T-helper 2 cell treated with Interferon-gamma antibody and Interleukin-4, amounts not matched to agents 5 μg/mL and 100 μg/mL, for 36 hours (primary cell): ENCODE measurements at regions not wholly inside any gene's neighbourhood (a gene's known extent, or its start where the extent isn't known, plus 50 kb on each side); places are given as distances from the start of the nearest gene placed in this dataset.

Source experiments
- DNase-seq: peaks from one replicate; pipeline ENCODE4 v3.0.0; 2021; ENCODE audit warnings: low spot score
- H3K27ac Mint-ChIP-seq: one replicate; pipeline ENCODE4 v1.8.0; 2021; ENCODE audit warnings: mild to moderate bottlenecking, mixed read lengths
- H3K27me3 Mint-ChIP-seq: one replicate; pipeline ENCODE4 v1.8.0; 2021; ENCODE audit warnings: low read depth, mixed read lengths
- H3K36me3 Mint-ChIP-seq: one replicate; pipeline ENCODE4 v1.8.0; 2021; ENCODE audit warnings: low read depth, mixed read lengths
- H3K4me1 Mint-ChIP-seq: one replicate; pipeline ENCODE4 v1.8.0; 2021; ENCODE audit warnings: low read depth, mixed read lengths
- H3K4me3 Mint-ChIP-seq: one replicate; pipeline ENCODE4 v1.8.0; 2022; ENCODE audit warnings: mild to moderate bottlenecking, moderate library complexity, mixed read lengths
- H3K9me3 Mint-ChIP-seq: one replicate; pipeline ENCODE4 v1.8.0; 2021; ENCODE audit warnings: mixed read lengths

DNA sequence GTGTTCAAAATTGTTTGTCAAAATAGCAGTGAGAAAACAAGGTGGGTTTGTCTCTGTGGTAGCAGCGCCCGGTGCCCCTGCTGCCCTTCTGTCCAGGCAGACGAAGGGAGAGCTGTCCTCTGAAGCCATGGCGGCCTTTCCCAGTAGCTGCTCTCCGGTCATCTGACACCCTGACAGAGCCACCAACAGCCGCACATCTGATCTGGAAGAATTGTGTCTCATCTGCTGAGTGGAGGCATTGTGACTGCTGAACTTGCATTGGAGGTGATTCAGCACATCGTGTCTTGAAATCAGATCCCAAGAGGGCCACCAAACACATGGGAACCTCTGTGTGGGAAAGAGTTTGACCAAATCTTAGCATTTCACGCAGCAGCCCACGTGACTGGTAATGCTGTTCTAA, 337.6 kb upstream of the IRX1 start:
- Mint-ChIP-seq H3K4me3 (no peak overlapping the region), H3K36me3 (no peaks in the 10 kb centered on the region), H3K9me3 (peaks cover 17% of the 10 kb centered on the region), H3K27ac (no peak overlapping the region), H3K4me1 (no peaks in the 10 kb centered on the region), H3K27me3 (no peaks in the 10 kb centered on the region)
- DNase-seq = no peak

DNA sequence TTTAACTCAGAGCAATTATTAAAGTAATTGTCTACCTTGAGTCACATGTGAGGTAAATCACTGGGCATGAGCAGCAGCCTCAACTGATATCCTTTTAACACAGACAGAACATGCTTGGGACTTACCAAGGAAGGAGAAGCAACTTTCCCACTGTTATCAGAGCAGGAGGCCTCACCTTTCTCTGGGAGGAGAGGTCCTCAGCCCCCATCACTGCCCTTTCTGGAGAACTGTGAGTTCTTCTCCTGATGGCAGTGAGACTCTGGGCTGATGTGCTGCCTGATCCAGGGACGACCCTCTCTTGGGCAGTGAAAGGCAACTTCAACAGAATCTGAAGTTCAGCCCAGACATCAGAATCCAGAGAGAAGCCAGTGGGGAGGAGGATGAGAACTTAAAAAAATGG, 343.4 kb upstream of the IRX1 start:
- DNase-seq = no peak
- Mint-ChIP-seq H3K36me3 (no peaks in the 10 kb centered on the region), H3K4me3 (no peak overlapping the region), H3K9me3 (peaks cover 15% of the 10 kb centered on the region), H3K4me1 (no peaks in the 10 kb centered on the region), H3K27ac (no peak overlapping the region), H3K27me3 (no peaks in the 10 kb centered on the region)

DNA sequence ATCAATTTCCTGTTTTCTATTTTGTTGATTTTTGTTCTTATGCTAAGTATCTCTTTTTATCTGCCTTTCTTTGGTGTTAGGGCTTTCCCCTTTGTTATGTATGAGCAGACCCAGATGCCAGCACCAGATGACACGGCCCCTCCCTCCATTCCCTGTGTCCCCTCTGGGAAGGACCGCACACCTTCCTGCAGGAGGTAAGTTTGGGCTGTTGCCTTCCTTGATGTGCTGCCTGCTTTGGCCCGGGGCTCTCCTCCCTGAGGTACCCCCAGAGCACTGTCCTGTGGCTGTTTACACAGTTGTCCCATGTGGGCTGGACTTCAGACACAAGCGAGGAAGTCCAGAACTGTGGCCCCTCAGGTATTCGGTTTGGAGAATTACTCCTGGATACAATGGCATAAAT, 343.8 kb upstream of the IRX1 start:
- Mint-ChIP-seq H3K27ac (no peak overlapping the region), H3K36me3 (no peaks in the 10 kb centered on the region), H3K9me3 (peaks cover 15% of the 10 kb centered on the region), H3K4me3 (no peak overlapping the region), H3K4me1 (no peaks in the 10 kb centered on the region), H3K27me3 (no peaks in the 10 kb centered on the region)
- no peak for DNase-seq

DNA sequence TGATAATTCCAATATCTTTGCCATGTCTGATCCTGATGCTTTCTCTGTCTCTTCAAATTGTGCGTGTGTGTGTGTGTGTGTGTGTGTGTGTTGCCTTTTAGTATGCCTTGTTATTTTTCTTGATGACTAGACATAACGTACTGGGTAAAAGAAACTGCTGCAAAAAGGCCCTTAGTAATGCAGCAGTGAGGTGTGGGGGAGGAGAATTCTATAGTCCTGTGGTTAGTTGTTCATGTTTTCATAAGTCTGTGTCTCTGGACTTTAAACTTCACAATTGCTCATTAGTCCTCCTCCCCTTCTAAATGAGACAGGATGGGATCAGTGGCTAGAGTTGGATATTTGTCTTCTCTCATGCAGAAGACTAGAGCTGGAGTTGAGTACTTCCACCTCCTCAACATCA, 346.2 kb upstream of the IRX1 start:
- Mint-ChIP-seq H3K27me3 (no peaks in the 10 kb centered on the region), H3K36me3 (no peaks in the 10 kb centered on the region), H3K27ac (no peak overlapping the region), H3K4me3 (no peak overlapping the region), H3K4me1 (no peaks in the 10 kb centered on the region), H3K9me3 (peaks cover 16% of the 10 kb centered on the region)
- DNase-seq = no peak

DNA sequence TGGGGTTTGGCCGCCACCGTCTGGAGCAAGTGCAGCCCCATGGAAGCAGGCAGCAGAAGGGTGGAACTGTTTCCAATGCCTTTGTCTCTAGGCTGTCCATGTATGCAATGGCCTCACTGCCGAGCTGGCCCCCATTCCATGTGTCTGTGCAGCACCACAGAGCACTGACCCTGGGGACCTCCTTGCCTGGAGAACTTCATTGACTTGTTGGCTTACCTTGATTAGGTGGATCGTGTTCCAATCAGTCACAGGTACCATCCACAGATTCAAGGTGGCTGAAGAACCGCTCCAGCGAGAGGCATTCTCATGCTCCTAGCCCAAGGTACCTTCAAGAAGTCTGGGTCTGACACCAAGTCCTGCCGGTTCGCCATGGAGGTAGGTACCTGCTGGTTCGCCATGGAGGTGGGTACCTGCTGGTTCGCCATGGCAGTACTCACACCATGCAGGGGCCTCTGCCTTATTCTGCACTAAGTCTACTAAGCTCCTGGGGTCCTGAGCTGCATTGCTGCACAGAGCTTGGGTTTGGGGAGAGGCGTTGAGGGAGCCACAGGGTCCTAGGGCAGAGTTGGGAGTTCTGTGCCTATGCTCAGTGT, 358.3 kb upstream of the IRX1 start:
- peaks cover 27% of the 10 kb centered on the region for H3K9me3 Mint-ChIP-seq
- H3K36me3 Mint-ChIP-seq = no peaks in the 10 kb centered on the region
- H3K27me3 Mint-ChIP-seq = no peaks in the 10 kb centered on the region
- no peak overlapping the region for H3K4me3 Mint-ChIP-seq
- H3K4me1 Mint-ChIP-seq = no peaks in the 10 kb centered on the region
- no peak for DNase-seq
- no peak overlapping the region for H3K27ac Mint-ChIP-seq

DNA sequence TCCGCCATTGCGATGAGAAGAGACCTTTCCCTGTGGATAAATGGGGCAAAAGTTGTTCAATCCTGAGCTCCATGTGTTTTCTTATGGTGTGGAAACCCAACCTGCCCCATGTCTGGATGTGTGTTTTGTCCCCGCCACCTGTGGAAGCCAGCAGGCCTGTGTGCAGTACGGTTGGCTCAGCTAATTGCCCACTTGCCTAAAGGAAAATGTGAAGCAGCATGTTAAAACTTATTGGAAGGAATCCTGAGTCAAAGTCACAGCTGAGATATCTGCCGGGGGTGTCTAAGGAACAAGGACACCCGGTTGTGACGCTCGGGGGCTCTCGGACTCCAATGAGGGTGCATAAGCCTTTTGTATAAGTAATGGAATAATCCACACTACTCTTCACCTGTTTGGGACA, 361.1 kb upstream of the IRX1 start:
- peaks cover 22% of the 10 kb centered on the region for H3K9me3 Mint-ChIP-seq
- no peak overlapping the region for H3K27ac Mint-ChIP-seq
- no peak overlapping the region for H3K4me3 Mint-ChIP-seq

GRCh38 chr5:3230941-3231340, 364.7 kb upstream of the IRX1 start:
- no peak for DNase-seq
- peaks cover 24% of the 10 kb centered on the region for H3K9me3 Mint-ChIP-seq
- no peaks in the 10 kb centered on the region for H3K36me3 Mint-ChIP-seq
- H3K4me3 Mint-ChIP-seq = no peak overlapping the region
- H3K27me3 Mint-ChIP-seq = no peaks in the 10 kb centered on the region
- no peaks in the 10 kb centered on the region for H3K4me1 Mint-ChIP-seq
- H3K27ac Mint-ChIP-seq = no peak overlapping the region

More for the DNA sequence above, 361.1 kb upstream of the IRX1 start:
- Mint-ChIP-seq H3K4me1 (no peaks in the 10 kb centered on the region), H3K36me3 (no peaks in the 10 kb centered on the region), H3K27me3 (no peaks in the 10 kb centered on the region)
- DNase-seq = no peak

DNA sequence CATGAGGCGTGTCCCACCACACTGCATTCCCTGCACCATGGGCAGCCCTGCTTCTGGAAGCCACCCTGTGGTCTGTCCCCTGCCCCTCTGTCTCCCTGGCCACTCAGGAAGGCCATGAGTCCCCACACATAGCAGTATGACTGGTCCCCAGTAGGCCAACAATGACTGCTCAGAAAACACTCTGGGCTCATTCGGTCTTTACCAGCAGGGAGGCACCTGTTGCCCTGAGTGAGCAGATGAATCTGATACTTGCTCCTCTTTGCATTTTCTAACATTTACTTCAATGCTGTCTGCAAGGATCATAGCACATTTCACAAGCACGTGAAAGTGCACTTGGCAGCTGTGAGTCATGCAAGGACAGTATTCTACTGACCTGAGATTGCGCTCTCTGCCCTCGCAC, 365.4 kb upstream of the IRX1 start:
- peaks cover 22% of the 10 kb centered on the region for H3K9me3 Mint-ChIP-seq
- no peaks in the 10 kb centered on the region for H3K27me3 Mint-ChIP-seq
- no peaks in the 10 kb centered on the region for H3K36me3 Mint-ChIP-seq
- no peak overlapping the region for H3K27ac Mint-ChIP-seq
- no peak for DNase-seq
- no peak overlapping the region for H3K4me3 Mint-ChIP-seq
- no peaks in the 10 kb centered on the region for H3K4me1 Mint-ChIP-seq

DNA sequence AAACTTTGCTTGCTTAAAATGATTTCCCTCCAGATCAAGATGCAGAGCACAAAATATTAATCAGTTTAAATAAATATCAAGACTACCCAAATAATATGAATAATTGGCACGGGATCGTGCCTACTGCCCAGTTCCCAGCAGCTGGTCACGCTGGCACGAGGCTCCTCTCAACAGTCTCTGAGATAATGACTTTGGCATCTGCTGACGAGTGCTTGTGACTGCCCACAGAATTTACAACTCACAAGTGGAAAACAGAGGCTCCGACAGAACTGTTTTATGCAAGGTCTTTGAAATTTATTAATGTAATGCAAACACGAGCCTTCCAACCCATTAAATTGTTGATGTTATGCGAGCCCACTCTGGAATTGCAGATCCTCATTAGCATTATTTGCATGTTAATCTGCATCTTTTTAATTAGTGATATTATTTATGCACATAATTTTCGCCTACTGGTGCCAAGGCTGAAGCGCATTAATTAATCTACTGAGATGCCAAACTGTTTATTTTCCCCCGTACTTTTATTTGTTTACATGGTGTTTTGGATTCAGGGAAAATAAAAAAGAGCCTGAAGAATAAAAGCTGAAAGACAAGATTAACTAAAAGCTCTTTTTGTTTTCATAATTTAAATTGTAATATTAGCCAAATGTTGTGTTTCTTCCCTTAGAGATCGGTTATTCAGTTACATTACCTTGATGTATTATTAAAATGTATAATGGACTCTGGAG, 369.3 kb upstream of the IRX1 start:
- no peak for DNase-seq
- Mint-ChIP-seq H3K36me3 (no peaks in the 10 kb centered on the region), H3K4me1 (no peaks in the 10 kb centered on the region), H3K27ac (no peak overlapping the region), H3K9me3 (peaks cover 15% of the 10 kb centered on the region), H3K27me3 (no peaks in the 10 kb centered on the region), H3K4me3 (no peak overlapping the region)

- DNase-seq = no peak
- H3K9me3 Mint-ChIP-seq = peaks cover 13% of the 10 kb centered on the region
- H3K36me3 Mint-ChIP-seq = no peaks in the 10 kb centered on the region
- no peak overlapping the region for H3K27ac Mint-ChIP-seq
- H3K4me1 Mint-ChIP-seq = no peaks in the 10 kb centered on the region
- H3K4me3 Mint-ChIP-seq = no peak overlapping the region
- H3K27me3 Mint-ChIP-seq = no peaks in the 10 kb centered on the region
Measured at GRCh38 chr5:3225201-3225960, 370.3 kb upstream of the IRX1 start.

DNA sequence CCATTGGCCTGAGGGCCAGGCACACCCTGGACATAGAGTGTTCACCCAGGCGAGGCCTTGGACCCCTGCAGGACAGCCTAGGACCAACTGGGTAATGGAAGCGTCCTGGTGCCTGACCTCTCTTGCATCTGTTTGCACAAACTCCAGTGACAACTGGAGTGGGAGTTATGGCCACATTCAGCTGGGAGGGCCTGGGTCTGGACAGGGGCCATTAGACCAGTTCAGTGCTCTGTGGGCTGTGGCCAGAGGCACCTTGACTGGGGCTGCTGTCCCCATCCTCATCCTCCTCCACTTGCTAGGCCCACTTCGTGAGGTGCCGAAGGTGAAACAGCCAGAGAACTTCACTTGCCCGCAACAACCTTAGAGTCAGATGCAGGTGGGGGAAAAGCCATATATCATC, 372.7 kb upstream of the IRX1 start:
- Mint-ChIP-seq H3K36me3 (no peaks in the 10 kb centered on the region), H3K27me3 (no peaks in the 10 kb centered on the region), H3K4me3 (no peak overlapping the region), H3K27ac (no peak overlapping the region), H3K9me3 (peaks cover 12% of the 10 kb centered on the region), H3K4me1 (no peaks in the 10 kb centered on the region)
- DNase-seq = no peak

DNA sequence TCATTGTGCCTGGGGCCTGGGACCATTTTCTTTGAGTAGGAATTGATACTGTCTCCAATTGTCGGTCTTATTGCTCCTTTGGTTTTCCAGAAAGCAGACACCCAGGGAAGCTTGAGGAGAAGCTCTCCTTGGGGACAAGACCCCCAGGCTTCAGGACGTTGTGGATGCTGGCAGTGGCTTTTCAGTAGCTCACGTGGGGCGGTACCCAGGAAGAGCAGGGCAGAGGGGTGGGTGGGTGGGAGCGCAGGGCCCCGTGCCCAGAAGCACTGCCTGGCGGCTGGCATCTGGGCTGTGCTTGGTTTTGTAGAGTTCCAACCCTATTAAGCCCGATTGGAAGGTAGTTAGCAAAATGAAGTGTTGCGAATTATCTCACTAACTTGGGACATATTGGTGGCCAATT, 374.2 kb upstream of the IRX1 start:
- no peaks in the 10 kb centered on the region for H3K36me3 Mint-ChIP-seq
- no peak for DNase-seq
- no peak overlapping the region for H3K4me3 Mint-ChIP-seq
- H3K9me3 Mint-ChIP-seq = peaks cover 6% of the 10 kb centered on the region
- no peaks in the 10 kb centered on the region for H3K27me3 Mint-ChIP-seq
- H3K4me1 Mint-ChIP-seq = no peaks in the 10 kb centered on the region
- H3K27ac Mint-ChIP-seq = no peak overlapping the region

DNA sequence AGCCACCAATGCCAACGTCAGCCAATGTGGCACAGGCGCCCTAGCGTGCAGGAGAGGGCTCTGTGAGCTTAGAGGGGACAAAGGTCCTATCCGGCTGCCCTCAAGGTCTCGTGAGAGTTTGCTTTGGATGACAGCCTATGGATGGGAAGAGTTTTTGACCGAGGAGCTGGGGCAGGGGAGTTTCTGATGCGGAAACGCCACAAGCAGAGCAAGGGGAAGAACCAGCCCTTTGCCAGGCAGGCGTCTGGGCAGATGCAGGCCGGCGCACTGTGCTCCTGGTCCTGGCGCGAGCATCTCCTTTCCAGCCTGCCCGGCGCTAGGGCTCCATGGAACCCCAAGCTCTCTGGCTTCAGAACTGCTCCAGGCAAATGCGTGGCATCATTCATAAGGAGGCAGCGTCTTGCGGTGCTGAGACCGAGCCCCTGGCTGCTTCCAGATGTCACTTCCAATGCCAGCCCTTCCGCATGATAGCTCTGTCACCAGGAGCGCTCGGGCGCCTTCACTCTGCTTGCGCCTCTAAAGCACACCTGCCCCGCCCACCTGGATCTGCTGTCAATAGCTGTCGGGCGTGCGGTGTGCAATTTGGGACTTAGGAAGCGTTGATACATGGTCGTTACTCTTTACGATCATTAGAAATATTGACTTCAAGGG, 374.9 kb upstream of the IRX1 start:
- no peak overlapping the region for H3K27ac Mint-ChIP-seq
- H3K4me3 Mint-ChIP-seq = no peak overlapping the region
- H3K4me1 Mint-ChIP-seq = no peaks in the 10 kb centered on the region

GRCh38 chr5:3220201-3220600, 375.4 kb upstream of the IRX1 start:
- peaks cover 3% of the 10 kb centered on the region for H3K9me3 Mint-ChIP-seq
- no peak overlapping the region for H3K27ac Mint-ChIP-seq
- no peak for DNase-seq
- no peaks in the 10 kb centered on the region for H3K36me3 Mint-ChIP-seq
- H3K27me3 Mint-ChIP-seq = no peaks in the 10 kb centered on the region
- H3K4me1 Mint-ChIP-seq = no peaks in the 10 kb centered on the region
- no peak overlapping the region for H3K4me3 Mint-ChIP-seq

More for the DNA sequence above, 374.9 kb upstream of the IRX1 start:
- peaks cover 3% of the 10 kb centered on the region for H3K9me3 Mint-ChIP-seq
- no peak for DNase-seq
- no peaks in the 10 kb centered on the region for H3K36me3 Mint-ChIP-seq
- H3K27me3 Mint-ChIP-seq = no peaks in the 10 kb centered on the region
